ENCODE measurements at regions not wholly inside any gene's neighbourhood (a gene's known extent, or its start where the extent isn't known, plus 50 kb on each side); places are given as distances from the start of the nearest gene placed in this dataset.

- Mint-ChIP-seq H3K4me3 (no peak overlapping the region), H3K4me1 (peaks cover 82% of the 10 kb centered on the region), H3K27me3 (ENCODE audit: low read depth, poor library complexity) (no peaks in the 10 kb centered on the region), H3K36me3 (ENCODE audit: low read depth) (peaks cover 12% of the 10 kb centered on the region), H3K9me3 (peaks cover 12% of the 10 kb centered on the region), H3K27ac (peak overlapping the region; percentile 13)
- no peak for TF ChIP-seq CTCF (IDR thresholded peaks at IDR 0.05)
- DNase-seq: no peak
Measured at GRCh38 chr14:61149896-61150295, 131.2 kb downstream of the TMEM30B start.

- Mint-ChIP-seq H3K4me3 (no peak overlapping the region), H3K4me1 (peaks cover 72% of the 10 kb centered on the region), H3K9me3 (peaks cover 23% of the 10 kb centered on the region), H3K27ac (no peak overlapping the region), H3K27me3 (ENCODE audit: low read depth, poor library complexity) (peaks cover 5% of the 10 kb centered on the region), H3K36me3 (ENCODE audit: low read depth) (peaks cover 23% of the 10 kb centered on the region)
- no peak for TF ChIP-seq CTCF (IDR thresholded peaks at IDR 0.05)
- DNase-seq: no peak
Measured at GRCh38 chr14:61148742-61149350, 132.3 kb downstream of the TMEM30B start.

- H3K27ac Mint-ChIP-seq: peak overlapping the region; percentile 93
- no peak overlapping the region for H3K4me3 Mint-ChIP-seq
- H3K4me1 Mint-ChIP-seq: peaks cover 63% of the 10 kb centered on the region
- H3K27me3 Mint-ChIP-seq (ENCODE audit: low read depth, poor library complexity): peaks cover 5% of the 10 kb centered on the region
- peaks cover 31% of the 10 kb centered on the region for H3K9me3 Mint-ChIP-seq
- DNase-seq: no peak
- peaks cover 31% of the 10 kb centered on the region for H3K36me3 Mint-ChIP-seq (ENCODE audit: low read depth)
- TF ChIP-seq CTCF (IDR thresholded peaks at IDR 0.05): no peak
Measured at GRCh38 chr14:61147831-61148549, 133.1 kb downstream of the TMEM30B start.

- Mint-ChIP-seq H3K27me3 (ENCODE audit: low read depth, poor library complexity) (peaks cover 5% of the 10 kb centered on the region), H3K4me3 (no peak overlapping the region), H3K9me3 (peaks cover 37% of the 10 kb centered on the region), H3K27ac (peak overlapping the region; percentile 93), H3K4me1 (peaks cover 58% of the 10 kb centered on the region), H3K36me3 (ENCODE audit: low read depth) (peaks cover 32% of the 10 kb centered on the region)
- no peak for TF ChIP-seq CTCF (IDR thresholded peaks at IDR 0.05)
- DNase-seq: no peak
Measured at GRCh38 chr14:61147381-61147821, 133.7 kb downstream of the TMEM30B start.

DNA sequence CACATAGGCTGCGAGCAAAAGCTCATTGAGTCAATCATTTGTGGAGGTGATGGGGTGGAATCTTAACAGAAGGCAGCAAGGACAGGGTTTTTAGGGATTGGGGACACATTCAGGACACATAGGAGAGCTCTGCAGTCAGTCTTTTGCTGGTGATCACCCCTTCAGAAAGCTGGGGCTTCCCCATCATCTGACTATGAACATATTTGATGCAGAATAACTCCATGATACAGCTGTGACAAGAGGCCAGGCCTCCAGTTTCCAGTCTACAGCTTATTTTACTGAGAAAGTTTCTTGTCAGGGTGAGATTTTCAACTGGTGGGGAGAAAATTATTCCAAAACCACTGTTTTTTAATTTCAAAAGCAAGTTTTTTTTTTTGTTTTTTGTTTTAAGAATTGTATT is 134.2 kb downstream of the TMEM30B start:
- Mint-ChIP-seq H3K9me3 (peaks cover 42% of the 10 kb centered on the region), H3K4me1 (peaks cover 52% of the 10 kb centered on the region), H3K36me3 (ENCODE audit: low read depth) (peaks cover 32% of the 10 kb centered on the region), H3K4me3 (no peak overlapping the region), H3K27ac (peak overlapping the region; percentile 84), H3K27me3 (ENCODE audit: low read depth, poor library complexity) (peaks cover 5% of the 10 kb centered on the region)
- TF ChIP-seq CTCF (IDR thresholded peaks at IDR 0.05): no peak
- no peak for DNase-seq

All from nephron progenitor cell (in vitro differentiated cells).